H1 (cell line): ENCODE measurements at regions not wholly inside any gene's neighbourhood (a gene's known extent, or its start where the extent isn't known, plus 50 kb on each side); places are given as distances from the start of the nearest gene placed in this dataset.

Experiments
- CTCF ChIA-PET: fragments of 300-600 bp; sonication (Branson Sonifier 250); formaldehyde crosslinking; loops from one replicate; lab custom pipeline; 2021; ENCODE audit not compliant: partially characterized antibody; lab: Charles Lee
- POLR2A ChIA-PET: fragments of 300-600 bp; sonication (Branson Sonifier 250); formaldehyde crosslinking; loops from one replicate; lab custom pipeline; 2021; ENCODE audit warnings: inconsistent platforms; ENCODE audit not compliant: partially characterized antibody; lab: Charles Lee
- DNase-seq, 2 experiments: peaks; one replicate each; pipeline versions ENCODE4 v3.0.0 to v3.0.0-alpha.2; 2010 to 2022; ENCODE audit warnings: low spot score in 2 of 2, low read depth in 1 of 2, mixed read lengths in 1 of 2
- FAIRE-seq: peaks from 2 replicates; lab custom pipeline; 2011; peaks lifted over from hg19 to GRCh38; lab: Jason Lieb, UNC
- H2AFZ ChIP-seq: 2 replicates; pipeline ENCODE4 v1.8.1; 2012; ENCODE audit warnings: low read length, inconsistent platforms
- H2AK5ac ChIP-seq: 2 replicates; pipeline ENCODE4 v1.6.1; 2013; ENCODE audit warnings: low read depth, low read length
- H2BK120ac ChIP-seq: replicated peaks from 2 replicates; pipeline ENCODE3; 2013; ENCODE audit warnings: low read depth, low read length, inconsistent platforms
- H2BK12ac ChIP-seq: 2 replicates; pipeline ENCODE4 v1.6.1; 2013; ENCODE audit warnings: low read depth, low read length
- H2BK15ac ChIP-seq: 2 replicates; pipeline ENCODE4 v1.6.1; 2013; ENCODE audit warnings: low read length
- H2BK20ac ChIP-seq: 2 replicates; pipeline ENCODE4 v1.6.1; 2013; ENCODE audit warnings: low read length
- H2BK5ac ChIP-seq: 2 replicates; pipeline ENCODE4 v1.6.1; 2013; ENCODE audit warnings: low read depth, low read length
- H3K14ac ChIP-seq: 2 replicates; pipeline ENCODE4 v1.6.1; 2013; ENCODE audit warnings: inconsistent platforms; ENCODE audit not compliant: insufficient read length
- H3K18ac ChIP-seq: 2 replicates; pipeline ENCODE4 v1.6.1; 2013; ENCODE audit warnings: low read length; ENCODE audit errors: extremely low read depth
- H3K23ac ChIP-seq: 2 replicates; pipeline ENCODE4 v1.6.1; 2013; ENCODE audit warnings: inconsistent platforms; ENCODE audit not compliant: insufficient read length
- H3K23me2 ChIP-seq: 2 replicates; pipeline ENCODE4 v1.6.1; 2013; ENCODE audit warnings: low read depth, low read length
- H3K27ac ChIP-seq: 2 replicates; pipeline ENCODE4 v1.6.1; 2011; ENCODE audit warnings: low read depth, low read length, inconsistent platforms
- H3K27me3 ChIP-seq, 4 experiments: replicated peaks in 1 of 4; 1 replicate in 1 of 4; 2 replicates in 3 of 4; pipeline versions ENCODE4 v1.6.1 to v1.8.1; 2011 to 2013; ENCODE audit warnings: low read length in 3 of 4, mild to moderate bottlenecking in 3 of 4, inconsistent platforms in 2 of 4, mixed read lengths in 2 of 4, moderate library complexity in 1 of 4; ENCODE audit not compliant: control insufficient read depth in 3 of 4, insufficient read depth in 3 of 4; ENCODE audit errors: extremely low read depth in 1 of 4
- H3K36me3 ChIP-seq, 4 experiments: 2 replicates each; pipeline versions ENCODE4 v1.6.1 to v1.8.1; 2011 to 2013; ENCODE audit warnings: mild to moderate bottlenecking in 4 of 4, low read length in 3 of 4, moderate library complexity in 2 of 4, control low read depth in 1 of 4, inconsistent platforms in 1 of 4; ENCODE audit not compliant: insufficient read depth in 4 of 4, control insufficient read depth in 2 of 4
- H3K4ac ChIP-seq: replicated peaks from 2 replicates; pipeline ENCODE3; 2013; ENCODE audit warnings: low read length, low read depth, mixed read lengths, inconsistent platforms; ENCODE audit not compliant: insufficient read length
- H3K4me1 ChIP-seq, 4 experiments: replicated peaks in 1 of 4; 1 replicate in 1 of 4; 2 replicates in 3 of 4; pipeline versions ENCODE4 v1.6.1 to v1.8.1; 2011 to 2013; ENCODE audit warnings: low read length in 3 of 4, inconsistent platforms in 2 of 4, mixed read lengths in 1 of 4; ENCODE audit not compliant: insufficient read depth in 4 of 4, control insufficient read depth in 3 of 4
- H3K4me2 ChIP-seq, 2 experiments: 2 replicates each; pipeline versions ENCODE4 v1.6.1 to v1.8.1; 2011 to 2013; ENCODE audit warnings: low read depth in 2 of 2, low read length in 2 of 2, control low read depth in 1 of 2, inconsistent platforms in 1 of 2, mild to moderate bottlenecking in 1 of 2; ENCODE audit not compliant: insufficient read depth in 1 of 2
- H3K4me3 ChIP-seq, 4 experiments: fragments of 200-600, 300-600 bp in 1 of 4; sonication (generic), shearing (Covaris generic), sonication (Bioruptor Twin) in 1 of 4; 2 replicates each; pipeline versions ENCODE4 v1.5.1 to v1.8.1; 2011 to 2016; ENCODE audit warnings: low read length in 4 of 4, low read depth in 3 of 4, control low read depth in 2 of 4, inconsistent platforms in 2 of 4, mild to moderate bottlenecking in 2 of 4, mixed read lengths in 1 of 4, moderate library complexity in 1 of 4; ENCODE audit not compliant: insufficient read depth in 2 of 4; ENCODE audit errors: extremely low read depth in 1 of 4
- H3K56ac ChIP-seq: replicated peaks from 2 replicates; pipeline ENCODE3; 2013; ENCODE audit warnings: low read depth, mild to moderate bottlenecking, mixed read lengths, low read length, inconsistent platforms; ENCODE audit not compliant: insufficient read length
- H3K79me1 ChIP-seq: 2 replicates; pipeline ENCODE4 v1.6.1; 2013; ENCODE audit warnings: low read depth, low read length, control low read depth
- H3K79me2 ChIP-seq, 2 experiments: 2 replicates each; pipeline versions ENCODE4 v1.6.1 to v1.8.1; 2012 to 2013; ENCODE audit warnings: low read length in 2 of 2, mild to moderate bottlenecking in 2 of 2, inconsistent platforms in 1 of 2; ENCODE audit not compliant: insufficient read depth in 2 of 2, control insufficient read depth in 1 of 2
- H3K9ac ChIP-seq, 4 experiments: replicated peaks in 1 of 4; 1 replicate in 1 of 4; 2 replicates in 3 of 4; pipeline versions ENCODE4 v1.6.1 to v1.8.1; 2011 to 2013; ENCODE audit warnings: low read depth in 3 of 4, low read length in 3 of 4, control low read depth in 2 of 4, mild to moderate bottlenecking in 2 of 4, moderate library complexity in 2 of 4, inconsistent platforms in 1 of 4; ENCODE audit errors: extremely low read depth in 1 of 4
- H3K9me3 ChIP-seq, 2 experiments: 2 replicates each; pipeline versions ENCODE4 v1.6.1 to v1.8.1; 2012 to 2013; ENCODE audit warnings: mild to moderate bottlenecking in 2 of 2, moderate library complexity in 2 of 2, control low read depth in 1 of 2, inconsistent platforms in 1 of 2, low read depth in 1 of 2, low read length in 1 of 2, mixed read lengths in 1 of 2; ENCODE audit not compliant: insufficient read depth in 2 of 2
- H4K20me1 ChIP-seq, 2 experiments: replicated peaks in 1 of 2; 2 replicates each; pipeline versions ENCODE3 to v1.8.1; 2011 to 2013; ENCODE audit warnings: inconsistent platforms in 2 of 2, low read length in 2 of 2, mild to moderate bottlenecking in 1 of 2; ENCODE audit not compliant: insufficient read depth in 2 of 2, control insufficient read depth in 1 of 2
- H4K5ac ChIP-seq: 2 replicates; pipeline ENCODE4 v1.6.1; 2013; ENCODE audit warnings: low read length, low read depth, mixed read lengths, inconsistent platforms; ENCODE audit not compliant: insufficient read length
- H4K8ac ChIP-seq: 2 replicates; pipeline ENCODE4 v1.8.0; 2013; ENCODE audit warnings: mild to moderate bottlenecking, moderate library complexity, low read length, inconsistent platforms; ENCODE audit not compliant: insufficient read depth; ENCODE audit errors: extremely low read depth
- H4K91ac ChIP-seq: replicated peaks from 2 replicates; pipeline ENCODE3; 2013; ENCODE audit warnings: low read length, mixed read lengths, inconsistent platforms; ENCODE audit not compliant: insufficient read length
- ATF3 ChIP-seq: IDR thresholded peaks from 2 replicates; pipeline ENCODE4 v1.6.1; 2011; ENCODE audit warnings: low read depth, mild to moderate bottlenecking, low read length; ENCODE audit not compliant: insufficient read depth
- CHD1 ChIP-seq: IDR thresholded peaks from 2 replicates; pipeline ENCODE4 v1.6.1; 2012; ENCODE audit warnings: low read depth, low read length, improper control_type of control experiment
- CREB1 ChIP-seq: IDR thresholded peaks from 2 replicates; pipeline ENCODE4 v1.6.1; 2012; ENCODE audit warnings: inconsistent platforms
- GABPA ChIP-seq: IDR thresholded peaks from 2 replicates; pipeline ENCODE4 v1.6.1; 2011; ENCODE audit warnings: mild to moderate bottlenecking, low read length, moderate library complexity, borderline replicate concordance; ENCODE audit not compliant: insufficient read depth
- KDM5A ChIP-seq: fragments of 200-600 bp; IDR thresholded peaks from 2 replicates; pipeline ENCODE4 v1.7.1; 2012; ENCODE audit warnings: mild to moderate bottlenecking, low read length, inconsistent platforms, mixed read lengths
- MAX ChIP-seq: IDR thresholded peaks from 2 replicates; pipeline ENCODE4 v1.6.1; 2012; ENCODE audit warnings: inconsistent platforms
- POLR2AphosphoS5 ChIP-seq: IDR thresholded peaks from 2 replicates; pipeline ENCODE4 v1.6.1; 2011; ENCODE audit warnings: low read depth, low read length
- POU5F1 ChIP-seq: IDR thresholded peaks from 2 replicates; pipeline ENCODE4 v1.6.1; 2011; ENCODE audit warnings: low read depth, mild to moderate bottlenecking, low read length, moderate library complexity
- RAD21 ChIP-seq, 2 experiments: IDR thresholded peaks in 1 of 2; conservative IDR thresholded peaks in 1 of 2; 2 replicates each; pipeline ENCODE4 v1.6.1; 2011; ENCODE audit warnings: low read depth in 2 of 2, low read length in 2 of 2, improper control_type of control experiment in 1 of 2, inconsistent platforms in 1 of 2, mild to moderate bottlenecking in 1 of 2, moderate library complexity in 1 of 2
- RFX5 ChIP-seq: IDR thresholded peaks from 2 replicates; pipeline ENCODE4 v1.6.1; 2011; ENCODE audit warnings: low read depth, low read length, improper control_type of control experiment, borderline replicate concordance
- SRF ChIP-seq: IDR thresholded peaks from 2 replicates; pipeline ENCODE4 v1.6.1; 2011; ENCODE audit warnings: mild to moderate bottlenecking, low read depth, low read length, moderate library complexity
- TAF7 ChIP-seq: optimal IDR thresholded peaks from 2 replicates; pipeline ENCODE3; 2011; ENCODE audit warnings: low read depth, mild to moderate bottlenecking, inconsistent platforms, low read length, moderate library complexity, borderline replicate concordance
- TEAD4 ChIP-seq: IDR thresholded peaks from 2 replicates; pipeline ENCODE4 v1.6.1; 2012; ENCODE audit warnings: low read depth, low read length, inconsistent platforms, mixed read lengths
- WGBS, 2 experiments: shearing (Covaris generic) in 1 of 2; methylation state at CpG; one replicate each; pipeline versions ENCODE4 v1.1.6 to v1.1.7; 2013 to 2015; ENCODE audit warnings: low lambda C conversion rate in 2 of 2, mixed read lengths in 2 of 2, inconsistent platforms in 1 of 2, low coverage in 1 of 2, missing lambda C conversion rate in 1 of 2; ENCODE audit not compliant: insufficient replicate concordance in 2 of 2, insufficient coverage in 1 of 2, insufficient read length in 1 of 2; ENCODE audit errors: extremely low coverage in 1 of 2, missing lambda C conversion rate in 1 of 2; 5-methylcytosine and 5-hydroxymethylcytosine counted together

GRCh38 chr13:72129117-72129516 lies 262.1 kb upstream of the DACH1 start:
- no peaks in the 10 kb centered on the region for H4K20me1 ChIP-seq
- no peak overlapping the region for H2BK15ac ChIP-seq
- H2BK20ac ChIP-seq = no peak overlapping the region
- no peaks in the 10 kb centered on the region for H3K79me2 ChIP-seq
- no peak overlapping the region for H2AK5ac ChIP-seq
- H4K5ac ChIP-seq = no peak overlapping the region
- no peaks in the 10 kb centered on the region for H3K27me3 ChIP-seq
- no peak overlapping the region for H4K8ac ChIP-seq
- no peak overlapping the region for H2BK12ac ChIP-seq
- POLR2A ChIA-PET = no interaction called here
- H3K56ac ChIP-seq = no peak overlapping the region
- CTCF ChIA-PET = no interaction called here
- no peak for FAIRE-seq
- no peaks in the 10 kb centered on the region for H3K79me1 ChIP-seq
- WGBS, 2 experiments = 81% methylated on average over 3 of the region's 3 CpGs; no CpG with 5 or more reads in 1 of the 2 experiments
- no peak overlapping the region for H3K4me2 ChIP-seq
- no peak overlapping the region for H3K4me3 ChIP-seq
- H3K23ac ChIP-seq = no peak overlapping the region
- no peak overlapping the region for H3K14ac ChIP-seq
- H2BK5ac ChIP-seq = no peak overlapping the region
- H3K23me2 ChIP-seq = no peaks in the 10 kb centered on the region
- TF ChIP-seq CREB1 = no peak
- no peak for TF ChIP-seq POU5F1
- no peak for TF ChIP-seq KDM5A
- TF ChIP-seq TEAD4 = no peak
- TF ChIP-seq SRF = no peak
- TF ChIP-seq ATF3 = no peak
- no peak for TF ChIP-seq CHD1
- TF ChIP-seq TAF7 = no peak
- no peak for TF ChIP-seq MAX
- TF ChIP-seq RAD21 (IDR thresholded peaks at IDR 0.05 in 1 of 2, conservative IDR thresholded peaks at IDR 0.05 in 1 of 2; ENCODE audit: low read depth in 2 of 2, low read length in 2 of 2) = no peak
- no peak for TF ChIP-seq GABPA
- no peak for TF ChIP-seq RFX5
- TF ChIP-seq POLR2AphosphoS5 = no peak
- TF ChIP-seq, all 59 proteins: peak for 0
- H3K9ac ChIP-seq = no peak overlapping the region
- H3K36me3 ChIP-seq = no peaks in the 10 kb centered on the region
- no peak overlapping the region for H2BK120ac ChIP-seq
- no peak for DNase-seq
- H3K4ac ChIP-seq = no peak overlapping the region
- H3K9me3 ChIP-seq = no peaks in the 10 kb centered on the region
- no peak overlapping the region for H4K91ac ChIP-seq
- no peak overlapping the region for H2AFZ ChIP-seq
- H3K27ac ChIP-seq = no peak overlapping the region
- no peak overlapping the region for H3K18ac ChIP-seq
- peaks cover 0 to 4% (median 0%) of the 10 kb centered on the region in 4 experiments; a peak in 1 of 7 replicates for H3K4me1 ChIP-seq
